ENCODE measurements at regions not wholly inside any gene's neighbourhood (a gene's known extent, or its start where the extent isn't known, plus 50 kb on each side); places are given as distances from the start of the nearest gene placed in this dataset.
A peak's percentile ranks its signal among the peaks of the same experiment; 100 is the strongest.

GRCh38 chr2:12612671-12613070, 104.1 kb upstream of the TRIB2 start:
- intact Hi-C loops (cut with micrococcal nuclease): no loop called here
- no peak for ATAC-seq (ENCODE audit: low read depth)
- no peak for TF ChIP-seq CTCF (IDR thresholded peaks at IDR 0.05)
- DNase-seq: no peak
- H3K36me3 Mint-ChIP-seq (ENCODE audit: low read depth): no peaks in the 10 kb centered on the region
- H3K27ac Mint-ChIP-seq: no peak overlapping the region
- peaks cover 6% of the 10 kb centered on the region for H3K9me3 Mint-ChIP-seq
- CTCF ChIA-PET: no interaction called here
- no peaks in the 10 kb centered on the region for H3K27me3 Mint-ChIP-seq
- H3K4me1 Mint-ChIP-seq: peaks cover 48% of the 10 kb centered on the region
- H3K4me3 Mint-ChIP-seq: no peak overlapping the region
- POLR2A ChIA-PET: no interaction called here

- ChIA-PET CTCF (no interaction called here), POLR2A (no interaction called here)
- intact Hi-C loops (cut with micrococcal nuclease): no loop called here
Observed at GRCh38 chr2:12613137-12613835, 103.5 kb upstream of the TRIB2 start.

GRCh38 chr2:12615509-12615908, 101.2 kb upstream of the TRIB2 start:
- no peak for TF ChIP-seq CTCF (IDR thresholded peaks at IDR 0.05)
- intact Hi-C loops (cut with micrococcal nuclease): loop anchor here (5.0 kb wide), 1 partner anchor 113 kb away; no protein-coding TSS in a partner anchor
- peaks cover 51% of the 10 kb centered on the region for H3K4me1 Mint-ChIP-seq
- DNase-seq: no peak
- H3K27me3 Mint-ChIP-seq: peaks cover 4% of the 10 kb centered on the region
- ChIA-PET POLR2A (interaction anchor here (0.6 kb wide), 1 partner anchor 114 kb away, joined by 6 read pairs; no protein-coding TSS in a partner anchor), CTCF (no interaction called here)
- ATAC-seq (ENCODE audit: low read depth): no peak
- no peaks in the 10 kb centered on the region for H3K36me3 Mint-ChIP-seq (ENCODE audit: low read depth)
- peaks cover under 1% of the 10 kb centered on the region for H3K9me3 Mint-ChIP-seq
- H3K4me3 Mint-ChIP-seq: no peak overlapping the region
- no peak overlapping the region for H3K27ac Mint-ChIP-seq

More at GRCh38 chr2:12613137-12613835, 103.5 kb upstream of the TRIB2 start:
- Mint-ChIP-seq H3K4me1 (peaks cover 51% of the 10 kb centered on the region), H3K27ac (peak overlapping the region; percentile 55), H3K9me3 (peaks cover 6% of the 10 kb centered on the region), H3K27me3 (no peaks in the 10 kb centered on the region), H3K36me3 (ENCODE audit: low read depth) (no peaks in the 10 kb centered on the region), H3K4me3 (peak overlapping the region; percentile 29)
- no peak for TF ChIP-seq CTCF (IDR thresholded peaks at IDR 0.05)
- ATAC-seq (ENCODE audit: low read depth) (peak; percentile 70), DNase-seq (no peak)

GRCh38 chr2:12616456-12617156, 100.1 kb upstream of the TRIB2 start:
- Mint-ChIP-seq H3K4me1 (peaks cover 51% of the 10 kb centered on the region), H3K9me3 (no peaks in the 10 kb centered on the region), H3K27ac (peak overlapping the region; percentile 41), H3K27me3 (peaks cover 4% of the 10 kb centered on the region), H3K4me3 (peak overlapping the region; percentile 50), H3K36me3 (ENCODE audit: low read depth) (no peaks in the 10 kb centered on the region)
- peak; percentile 49 for ATAC-seq (ENCODE audit: low read depth)
- ChIA-PET POLR2A (interaction anchor here (0.7 kb wide), 1 partner anchor 25 kb away, joined by 3 read pairs; no protein-coding TSS in a partner anchor), CTCF (no interaction called here)
- intact Hi-C loops (cut with micrococcal nuclease): loop anchor here (1.0 to 5.0 kb wide), 3 partner anchors 28 to 114 kb away; no protein-coding TSS in a partner anchor
- DNase-seq: no peak
- no peak for TF ChIP-seq CTCF (IDR thresholded peaks at IDR 0.05)

GRCh38 chr2:12617366-12617765, 99.4 kb upstream of the TRIB2 start:
- intact Hi-C loops (cut with micrococcal nuclease): loop anchor here (2.0 to 5.0 kb wide), 2 partner anchors 63 to 115 kb away; no protein-coding TSS in a partner anchor
- Mint-ChIP-seq H3K36me3 (ENCODE audit: low read depth) (no peaks in the 10 kb centered on the region), H3K4me1 (peaks cover 48% of the 10 kb centered on the region), H3K9me3 (no peaks in the 10 kb centered on the region), H3K4me3 (no peak overlapping the region), H3K27me3 (peaks cover 6% of the 10 kb centered on the region), H3K27ac (no peak overlapping the region)
- no peak for TF ChIP-seq CTCF (IDR thresholded peaks at IDR 0.05)
- POLR2A ChIA-PET: no interaction called here
- ATAC-seq (ENCODE audit: low read depth): peak; percentile 28
- CTCF ChIA-PET: no interaction called here
- no peak for DNase-seq
